ENCODE measurements at regions not wholly inside any gene's neighbourhood (a gene's known extent, or its start where the extent isn't known, plus 50 kb on each side); places are given as distances from the start of the nearest gene placed in this dataset.

DNA sequence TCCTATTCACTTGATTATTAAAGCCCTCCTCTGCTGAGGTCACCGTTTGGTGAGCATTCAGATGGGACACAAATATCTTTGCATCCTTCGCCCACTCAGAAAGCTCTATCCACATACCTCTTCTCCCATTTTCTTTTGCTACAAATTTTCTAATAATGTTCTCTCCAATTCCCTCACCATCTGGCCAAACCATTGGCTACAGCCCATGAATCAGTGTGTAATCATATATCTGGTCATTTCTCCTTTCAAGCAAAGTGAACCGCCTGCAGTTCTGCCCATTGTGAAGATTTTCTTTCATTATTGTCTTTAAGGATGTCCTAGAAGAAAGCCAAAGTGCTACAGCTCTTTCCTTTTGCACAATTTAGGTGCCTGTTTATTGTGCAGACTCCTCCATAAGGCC lies 54.2 kb upstream of the DAPK1 start:
- no peak for TF ChIP-seq CTCF (IDR thresholded peaks at IDR 0.05)
- no peak for TF ChIP-seq POLR2A (IDR thresholded peaks at IDR 0.05)

Data from testis (tissue), 2 donors.